GM18519 (cell line): ENCODE measurements at regions not wholly inside any gene's neighbourhood (a gene's known extent, or its start where the extent isn't known, plus 50 kb on each side); places are given as distances from the start of the nearest gene placed in this dataset.
A peak's percentile ranks its signal among the peaks of the same experiment; 100 is the strongest.
"Not testable (repeated sequence)": the region's sequence is repeated elsewhere in the genome, so short reads cannot be mapped to it uniquely, and the experiment has no call there.

Experiments used
- ATAC-seq: cut with Tn5 transposase; IDR thresholded peaks from one replicate; pipeline ENCODE4 v1.9.1; 2021; ENCODE audit warnings: mild to moderate bottlenecking, moderate library complexity; ENCODE audit not compliant: unreplicated experiment, low FRiP score

GRCh38 chr2:113386780-113387433 is 50.6 kb upstream of the ZNG1B start:
- ATAC-seq: not testable (repeated sequence)

DNA sequence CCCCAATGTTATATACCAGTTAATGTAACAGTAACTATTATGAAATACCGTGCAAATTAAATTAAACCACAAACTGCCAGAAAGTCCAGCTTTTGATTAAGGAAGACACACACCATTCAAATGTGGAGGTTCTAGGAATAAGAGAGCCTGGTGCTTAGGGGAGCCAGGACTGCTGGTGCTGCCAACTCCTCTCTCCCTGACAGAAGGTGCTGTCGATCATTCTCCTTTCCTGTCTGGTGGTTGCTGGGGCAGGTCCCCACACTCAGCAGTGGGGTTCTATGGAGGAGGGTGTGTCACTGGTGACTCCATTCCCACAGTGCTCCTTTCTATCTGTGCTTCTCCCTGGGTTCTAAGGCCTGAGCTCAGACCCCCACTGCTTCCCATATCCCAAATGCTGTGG is 57.9 kb upstream of the ZNG1B start:
- ATAC-seq: not testable (repeated sequence)

GRCh38 chr2:113376913-113377445 is 60.5 kb upstream of the ZNG1B start:
- peak; percentile 68 for ATAC-seq

- peak; percentile 27 for ATAC-seq
These were observed 61.1 kb upstream of the ZNG1B start for GRCh38 chr2:113376253-113376912.

DNA sequence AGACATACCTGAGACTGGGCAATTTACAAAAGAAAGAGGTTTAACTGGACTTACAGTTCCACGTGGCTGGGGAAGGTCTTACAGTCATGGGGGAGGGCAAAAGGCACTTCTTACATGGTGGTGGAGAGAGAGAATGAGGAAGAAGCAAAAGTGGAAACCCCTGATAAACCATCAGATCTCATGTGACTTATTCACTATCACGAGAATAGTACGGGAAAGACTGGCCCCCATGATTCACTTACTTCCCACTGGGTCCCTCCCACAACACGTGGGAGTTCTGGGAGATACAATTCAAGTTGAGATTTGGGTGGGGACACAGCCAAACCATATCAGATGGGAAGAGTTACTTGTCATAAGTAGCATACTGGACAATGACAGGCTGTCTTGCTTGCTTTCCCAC is 62.6 kb upstream of the ZNG1B start:
- ATAC-seq: not testable (repeated sequence)

DNA sequence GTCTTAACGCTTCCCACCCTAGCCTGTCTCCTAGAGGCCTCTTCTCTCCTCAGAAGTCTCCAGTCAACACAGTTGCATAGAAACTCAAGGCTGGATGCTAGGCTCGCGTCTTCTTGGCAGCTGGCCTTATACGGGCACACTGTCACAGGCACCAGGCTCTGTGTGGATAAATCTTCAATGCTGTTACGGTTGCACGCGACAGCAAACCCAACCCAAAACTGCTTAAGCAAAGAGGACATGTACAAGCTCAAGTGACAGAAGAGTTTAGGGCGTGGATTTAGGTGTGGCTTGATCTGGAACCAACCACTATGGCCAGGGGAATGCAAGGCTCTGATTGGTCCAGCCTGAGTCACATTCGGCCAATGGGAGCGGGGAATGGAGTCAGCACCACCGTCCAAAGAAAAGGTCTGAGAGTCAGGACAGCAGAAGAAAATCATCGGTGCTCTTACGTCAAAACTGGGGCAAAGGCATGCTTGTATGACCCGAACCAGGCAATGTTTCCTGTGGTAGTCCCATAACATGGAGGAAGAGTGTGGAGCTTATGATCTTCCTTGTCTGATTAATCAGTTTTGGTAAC is 65.1 kb upstream of the ZNG1B start:
- not testable (repeated sequence) for ATAC-seq

DNA sequence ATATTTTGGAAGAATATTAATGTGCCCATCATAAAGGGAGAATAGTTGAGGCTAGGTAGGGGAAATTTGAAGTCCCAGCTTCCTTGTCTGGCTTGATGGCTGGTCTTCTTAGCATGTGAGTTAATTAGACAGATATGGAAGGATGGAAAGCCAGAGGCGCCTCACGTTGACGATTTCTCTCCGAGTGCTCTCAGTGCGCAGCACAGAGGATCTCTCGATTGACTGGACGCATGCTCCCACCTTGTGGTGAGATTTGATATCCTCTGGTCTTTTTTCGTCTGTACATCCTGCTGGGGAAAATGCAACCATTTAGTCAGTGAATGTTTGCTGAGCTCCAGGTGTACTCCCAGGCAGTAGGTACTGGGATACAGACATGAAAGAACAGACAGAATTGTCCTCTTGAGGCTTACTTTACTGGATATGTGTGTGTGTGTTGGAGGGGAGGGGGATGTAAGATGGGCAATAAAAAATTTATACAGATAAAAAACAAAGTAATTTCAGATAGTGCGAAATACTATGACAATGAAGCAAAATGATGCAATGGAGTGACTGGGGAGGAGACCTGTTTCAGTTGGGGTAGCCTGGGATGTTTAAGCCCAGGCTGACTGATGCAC is 66.9 kb upstream of the ZNG1B start:
- ATAC-seq: peak; percentile 75

DNA sequence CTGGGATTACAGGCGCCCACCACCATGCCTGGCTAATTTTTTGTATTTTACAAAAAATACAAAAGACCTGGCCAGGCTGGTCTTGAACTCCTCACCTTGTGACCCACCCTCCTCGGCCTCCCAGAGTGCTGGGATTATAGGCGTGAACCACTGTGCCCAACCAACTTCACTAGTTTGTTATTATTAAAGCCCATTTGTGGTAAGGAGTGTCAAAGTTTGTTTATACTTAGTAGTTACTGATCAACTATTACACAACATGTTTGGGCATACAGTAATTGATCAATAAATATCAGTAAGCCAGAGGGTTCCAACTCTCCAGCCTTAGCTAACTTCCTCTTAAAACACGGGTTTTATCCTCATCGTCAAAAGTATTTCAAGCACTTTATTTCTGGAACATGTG is 67.5 kb upstream of the ZNG1B start:
- ATAC-seq: no peak

DNA sequence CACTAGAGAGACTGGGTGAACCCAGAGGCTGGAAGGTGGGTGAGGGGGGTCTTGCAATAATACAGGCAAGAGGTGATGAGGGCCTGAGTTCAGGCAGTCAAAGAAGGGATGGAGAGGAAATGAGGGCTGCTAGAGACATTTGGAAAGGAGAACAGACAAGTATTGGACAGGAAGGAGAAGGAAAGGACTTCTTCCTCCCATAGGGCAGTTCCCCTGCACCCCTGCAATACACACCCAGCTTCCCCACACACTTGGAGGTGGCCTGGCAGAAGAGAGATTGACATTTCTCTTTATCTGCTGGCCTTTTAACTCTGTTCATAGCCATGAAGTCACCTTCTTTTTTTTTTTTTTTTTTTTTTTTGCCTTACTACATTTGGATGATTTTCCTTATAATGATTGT is 68.9 kb upstream of the ZNG1B start:
- ATAC-seq: not testable (repeated sequence)

DNA sequence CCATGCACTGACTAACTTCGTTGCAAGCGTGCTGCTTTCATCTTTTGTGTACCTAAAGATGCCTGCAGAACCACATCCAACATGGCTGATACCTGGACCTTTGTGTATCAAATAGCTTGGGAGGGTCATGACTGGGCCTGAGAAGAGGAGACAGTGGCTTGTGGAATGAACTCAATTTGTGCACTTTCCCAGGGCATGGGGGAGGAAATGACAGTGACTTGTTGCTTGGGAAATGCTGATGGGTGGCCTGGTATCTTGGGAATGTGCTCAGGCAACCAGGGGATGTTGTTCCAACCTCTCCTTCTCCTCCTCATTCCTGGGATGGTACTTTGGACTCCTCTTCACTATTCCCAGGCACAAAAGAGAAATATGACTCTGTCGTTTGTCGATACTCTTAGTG is 70.7 kb upstream of the ZNG1B start:
- not testable (repeated sequence) for ATAC-seq

GRCh38 chr2:113365791-113366190 is 71.7 kb upstream of the ZNG1B start:
- not testable (repeated sequence) for ATAC-seq

GRCh38 chr2:113365290-113365689 is 72.2 kb upstream of the ZNG1B start:
- ATAC-seq: not testable (repeated sequence)

- ATAC-seq: no peak
These were observed 76.4 kb upstream of the ZNG1B start for GRCh38 chr2:113361051-113361450.

DNA sequence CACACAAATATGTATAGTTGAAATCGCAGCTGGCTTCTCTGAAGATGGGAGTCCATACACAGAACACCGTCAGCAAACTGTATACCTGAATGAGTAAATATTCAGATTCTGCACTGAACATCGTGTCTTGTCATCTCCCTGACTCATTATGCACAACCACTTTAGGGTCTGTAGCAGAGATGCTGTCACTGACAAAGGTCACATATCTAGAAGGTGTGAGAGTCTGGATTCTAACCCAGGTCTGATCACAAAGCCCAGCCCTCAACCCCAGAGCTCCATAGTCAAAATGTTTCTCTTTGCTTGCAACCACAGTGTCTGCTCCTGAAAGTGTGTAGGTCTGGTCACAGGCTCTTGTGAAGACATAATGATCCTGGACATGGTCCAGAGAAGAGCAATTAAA is 78.3 kb upstream of the PAX8 start:
- ATAC-seq: no peak

GRCh38 chr2:113356284-113356683 is 77.6 kb upstream of the PAX8 start:
- ATAC-seq: not testable (repeated sequence)

DNA sequence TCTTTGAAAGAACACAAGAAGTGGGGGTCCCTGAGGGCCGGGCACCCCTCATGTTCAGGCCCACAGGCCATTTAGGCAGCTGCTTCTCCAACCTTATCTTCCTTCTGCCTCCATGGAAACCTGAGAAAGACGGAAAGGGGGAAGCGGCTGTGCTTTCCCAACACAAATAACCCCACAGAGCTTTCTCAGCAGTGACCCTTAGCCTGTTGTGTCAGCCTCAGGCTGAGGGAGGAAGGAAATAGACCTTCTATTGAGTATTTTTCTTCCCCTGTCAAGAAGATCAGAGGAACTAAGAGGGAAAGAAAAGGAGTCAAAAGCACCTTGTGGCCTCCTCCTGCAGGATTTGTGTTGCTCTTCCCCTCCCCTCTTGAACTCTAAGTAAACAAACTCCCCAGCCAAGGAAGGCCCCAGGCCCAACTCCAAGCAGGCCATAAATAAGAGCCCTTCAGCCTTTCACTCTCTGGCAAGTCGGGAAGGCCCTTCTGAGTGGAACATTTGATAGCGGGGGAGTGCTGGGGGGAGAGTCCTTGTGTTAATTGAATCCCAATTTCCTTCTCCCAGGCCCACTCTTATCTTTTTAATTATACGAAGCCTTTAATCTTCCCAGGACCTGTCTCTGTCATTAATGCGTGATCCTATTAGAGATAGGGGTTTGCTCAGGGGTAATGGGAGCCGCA is 76.8 kb upstream of the PAX8 start:
- ATAC-seq: not testable (repeated sequence)

DNA sequence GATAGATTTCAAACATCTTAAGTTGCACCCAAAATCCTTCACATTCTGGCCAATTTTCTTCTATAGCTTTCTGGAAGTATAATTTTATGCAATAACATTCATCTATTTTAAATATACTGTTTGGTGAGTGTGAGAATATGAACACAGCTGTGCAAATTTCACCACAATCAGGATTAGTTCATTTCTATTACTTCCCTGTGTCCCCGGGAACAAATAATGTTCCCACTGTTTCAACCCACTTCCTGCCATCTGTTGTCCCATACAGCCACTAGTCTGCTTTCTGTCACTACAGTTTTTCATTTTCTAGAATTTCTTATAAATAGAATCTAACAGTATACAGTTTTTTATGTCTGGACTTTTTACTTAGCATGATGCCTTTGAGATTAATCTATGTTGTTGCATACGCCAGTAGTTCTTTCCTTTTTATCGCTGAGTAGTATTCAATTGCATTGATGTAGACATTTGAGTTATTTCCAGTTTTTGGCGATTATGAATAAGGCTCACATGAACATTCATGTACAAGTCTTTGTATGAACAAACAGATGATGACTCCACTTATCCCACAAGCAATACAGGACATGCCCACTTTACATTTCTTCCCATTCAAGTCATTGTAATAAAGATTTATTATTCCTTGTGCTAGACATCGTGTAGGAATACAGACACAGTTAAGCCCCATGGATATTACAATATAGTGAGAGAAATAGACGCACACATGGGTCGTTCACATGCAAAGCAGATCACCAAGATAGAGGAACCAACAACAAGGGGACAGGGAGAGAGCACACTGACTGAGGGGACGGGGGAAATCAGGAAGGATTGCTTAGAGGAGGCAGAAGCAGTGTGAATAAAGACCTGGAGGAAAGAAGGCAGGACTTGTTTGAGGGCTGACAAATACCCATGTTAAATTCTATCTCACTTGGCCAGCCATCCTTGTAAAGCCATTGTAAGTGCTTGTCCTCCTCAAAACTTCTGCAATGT is 72.9 kb upstream of the PAX8 start:
- ATAC-seq: no peak

DNA sequence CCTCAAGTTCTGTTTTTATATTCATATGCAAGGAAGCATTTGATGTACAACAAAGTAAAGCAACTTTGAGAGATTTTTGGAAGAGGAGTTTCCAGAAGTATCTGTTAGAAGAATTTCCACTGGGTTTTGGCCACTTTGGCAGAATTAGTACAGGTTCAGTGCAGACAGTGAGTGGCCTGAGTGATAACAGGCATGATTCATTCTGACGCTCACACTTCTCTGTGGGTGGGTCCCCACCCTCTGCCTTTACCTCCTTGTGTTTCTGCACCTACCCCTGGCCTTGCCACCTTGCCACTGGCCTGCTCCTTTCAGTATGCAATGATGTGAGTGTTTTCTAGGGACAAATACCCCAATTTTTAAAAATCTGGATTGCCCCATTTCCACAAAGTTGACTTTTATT is 65.1 kb upstream of the PAX8 start:
- ATAC-seq: not testable (repeated sequence)

DNA sequence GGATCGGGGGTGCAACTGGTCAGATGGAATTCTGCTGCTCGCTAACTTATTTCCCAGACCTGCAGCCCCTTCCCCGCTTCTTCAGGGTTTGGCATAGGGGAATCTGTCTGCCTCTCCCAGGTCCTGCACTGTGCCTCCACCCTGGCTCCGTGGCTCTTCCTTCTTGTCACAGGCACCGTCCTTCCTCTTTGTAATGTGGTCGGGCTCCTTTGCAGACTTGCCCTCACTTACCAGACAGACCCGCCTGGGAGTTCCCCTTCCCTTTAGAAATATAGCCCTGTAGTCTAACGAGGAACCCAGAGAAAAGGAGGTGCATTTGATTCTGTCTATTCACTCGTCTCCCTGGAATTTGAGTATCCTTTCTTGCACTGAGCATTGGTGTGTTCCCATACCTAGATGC is 63.9 kb upstream of the PAX8 start:
- no peak for ATAC-seq

- not testable (repeated sequence) for ATAC-seq
These were observed 63.1 kb upstream of the PAX8 start for GRCh38 chr2:113341870-113342253.
